KMS-11 (cell line): ENCODE measurements at regions not wholly inside any gene's neighbourhood (a gene's known extent, or its start where the extent isn't known, plus 50 kb on each side); places are given as distances from the start of the nearest gene placed in this dataset.

ENCODE experiments used
- H2AFZ ChIP-seq: fragments of 200-600 bp; sonication (generic); 2 replicates; pipeline ENCODE4 v1.6.1; 2016; ENCODE audit warnings: antibody characterized with exemption, mixed run types, low read depth
- H3K27ac ChIP-seq: fragments of 200-600 bp; sonication (generic); 2 replicates; pipeline ENCODE4 v1.6.1; 2016; ENCODE audit warnings: mild to moderate bottlenecking, mixed run types
- H3K27me3 ChIP-seq: fragments of 200-600 bp; sonication (generic); 2 replicates; pipeline ENCODE4 v1.6.1; 2017; ENCODE audit warnings: mild to moderate bottlenecking, low read depth, mixed run types, moderate library complexity; ENCODE audit not compliant: insufficient read depth
- H3K36me3 ChIP-seq: fragments of 200-600 bp; sonication (generic); 2 replicates; pipeline ENCODE4 v1.6.1; 2017; ENCODE audit warnings: mild to moderate bottlenecking, mixed run types; ENCODE audit not compliant: insufficient read depth
- H3K4me1 ChIP-seq: fragments of 200-600 bp; sonication (generic); 2 replicates; pipeline ENCODE4 v1.6.1; 2016; ENCODE audit warnings: mild to moderate bottlenecking, low read depth, mixed run types; ENCODE audit not compliant: poor library complexity, severe bottlenecking
- H3K4me2 ChIP-seq: fragments of 200-600 bp; sonication (generic); 2 replicates; pipeline ENCODE4 v1.7.0; 2016; ENCODE audit warnings: mild to moderate bottlenecking, mixed run types
- H3K4me3 ChIP-seq: fragments of 200-600 bp; sonication (generic); IDR thresholded peaks from 2 replicates; pipeline ENCODE4 v1.6.1; 2017; ENCODE audit warnings: low read depth, low read length, mixed read lengths; ENCODE audit not compliant: insufficient read depth
- H3K79me2 ChIP-seq: fragments of 200-600 bp; sonication (generic); 2 replicates; pipeline ENCODE4 v1.6.1; 2016; ENCODE audit warnings: low read depth, mixed run types; ENCODE audit not compliant: insufficient read depth
- H3K9ac ChIP-seq: fragments of 200-600 bp; sonication (generic); 2 replicates; pipeline ENCODE4 v1.6.1; 2016; ENCODE audit warnings: mild to moderate bottlenecking, mixed run types
- H4K20me1 ChIP-seq: fragments of 200-600 bp; sonication (generic); 2 replicates; pipeline ENCODE4 v1.6.1; 2016; ENCODE audit warnings: mild to moderate bottlenecking, mixed run types; ENCODE audit not compliant: insufficient read depth
- TF ChIP-seq, protein P1 (sequence below): fragments of 200-600 bp; sonication (generic); conservative IDR thresholded peaks from 2 replicates; pipeline ENCODE4 v1.6.1; 2017; ENCODE audit warnings: low read depth, mild to moderate bottlenecking, antibody characterized with exemption, low read length, moderate library complexity, mixed read lengths

DNA sequence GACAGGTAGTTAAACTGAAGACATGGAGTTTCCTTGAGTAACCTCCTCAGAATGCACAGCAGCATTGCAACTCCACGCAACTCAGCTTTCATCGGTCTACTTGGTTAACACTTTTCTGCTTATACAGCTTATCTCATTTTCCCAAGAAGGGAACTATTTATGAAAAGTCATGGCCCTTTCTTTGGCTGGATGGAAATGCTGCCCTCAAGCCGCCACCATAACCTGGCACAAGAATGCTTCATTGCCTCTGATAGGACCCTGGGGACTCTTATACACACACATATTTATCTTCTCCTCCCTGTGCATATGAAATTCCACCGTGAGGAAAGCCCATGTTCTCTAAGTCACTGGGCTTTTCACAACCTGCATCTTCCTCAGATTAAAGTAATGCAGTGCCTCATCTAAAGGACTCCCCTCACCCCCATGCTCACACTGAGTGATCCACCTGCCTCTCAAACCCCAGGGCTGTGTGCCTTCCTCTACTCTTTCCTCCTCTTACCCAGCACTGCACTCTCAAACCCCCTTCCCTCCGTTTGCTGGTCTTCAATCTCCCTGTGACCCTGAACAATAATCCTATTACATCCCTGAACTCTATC lies 192.0 kb upstream of the HNRNPA3 start:
- Histone ChIP-seq H3K4me3 (no peak overlapping the region), H3K9ac (no peak overlapping the region), H3K4me1 (no peaks in the 10 kb centered on the region), H3K4me2 (no peak overlapping the region), H3K27ac (no peak overlapping the region), H3K36me3 (no peaks in the 10 kb centered on the region), H2AFZ (no peak overlapping the region), H4K20me1 (no peaks in the 10 kb centered on the region), H3K79me2 (no peaks in the 10 kb centered on the region), H3K27me3 (no peaks in the 10 kb centered on the region)
- TF ChIP-seq, protein P1, sequence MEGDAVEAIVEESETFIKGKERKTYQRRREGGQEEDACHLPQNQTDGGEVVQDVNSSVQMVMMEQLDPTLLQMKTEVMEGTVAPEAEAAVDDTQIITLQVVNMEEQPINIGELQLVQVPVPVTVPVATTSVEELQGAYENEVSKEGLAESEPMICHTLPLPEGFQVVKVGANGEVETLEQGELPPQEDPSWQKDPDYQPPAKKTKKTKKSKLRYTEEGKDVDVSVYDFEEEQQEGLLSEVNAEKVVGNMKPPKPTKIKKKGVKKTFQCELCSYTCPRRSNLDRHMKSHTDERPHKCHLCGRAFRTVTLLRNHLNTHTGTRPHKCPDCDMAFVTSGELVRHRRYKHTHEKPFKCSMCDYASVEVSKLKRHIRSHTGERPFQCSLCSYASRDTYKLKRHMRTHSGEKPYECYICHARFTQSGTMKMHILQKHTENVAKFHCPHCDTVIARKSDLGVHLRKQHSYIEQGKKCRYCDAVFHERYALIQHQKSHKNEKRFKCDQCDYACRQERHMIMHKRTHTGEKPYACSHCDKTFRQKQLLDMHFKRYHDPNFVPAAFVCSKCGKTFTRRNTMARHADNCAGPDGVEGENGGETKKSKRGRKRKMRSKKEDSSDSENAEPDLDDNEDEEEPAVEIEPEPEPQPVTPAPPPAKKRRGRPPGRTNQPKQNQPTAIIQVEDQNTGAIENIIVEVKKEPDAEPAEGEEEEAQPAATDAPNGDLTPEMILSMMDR, result no peak

DNA sequence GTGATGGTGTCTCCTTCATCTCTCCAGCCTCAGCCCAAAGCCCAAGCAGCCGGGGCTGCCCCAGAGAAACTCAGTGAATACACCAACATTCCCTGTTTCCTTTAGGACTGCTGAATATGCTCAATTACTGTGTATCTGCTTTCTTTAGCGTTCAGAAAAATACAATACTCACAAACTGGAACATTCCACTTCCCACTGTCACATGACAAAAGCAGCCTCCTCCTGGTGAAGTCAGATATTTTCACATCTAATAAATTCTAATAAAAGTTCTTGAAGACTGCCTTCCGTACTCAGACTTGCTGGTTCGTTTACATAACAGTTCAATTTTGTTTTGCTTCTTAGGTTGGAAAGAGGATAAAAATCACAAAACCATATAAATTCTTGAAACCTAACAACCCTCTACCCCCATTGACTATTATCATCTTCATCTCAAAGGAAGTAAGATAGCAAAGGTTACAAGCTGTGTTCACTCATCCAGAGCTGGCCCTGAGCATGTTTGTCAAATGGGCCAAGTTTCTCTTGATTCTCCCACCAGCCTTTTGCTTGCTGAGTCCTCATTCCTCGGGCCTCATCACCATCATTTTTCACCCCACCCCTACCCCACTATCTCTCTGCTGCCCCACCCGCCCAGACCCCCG lies 190.8 kb upstream of the HNRNPA3 start:
- Histone ChIP-seq H3K4me1 (no peaks in the 10 kb centered on the region), H3K4me2 (no peak overlapping the region), H3K27ac (no peak overlapping the region), H3K36me3 (no peaks in the 10 kb centered on the region), H3K79me2 (no peaks in the 10 kb centered on the region), H3K4me3 (no peak overlapping the region), H4K20me1 (no peaks in the 10 kb centered on the region), H3K9ac (no peak overlapping the region), H3K27me3 (no peaks in the 10 kb centered on the region), H2AFZ (no peak overlapping the region)
- TF ChIP-seq, protein P1, result no peak

DNA sequence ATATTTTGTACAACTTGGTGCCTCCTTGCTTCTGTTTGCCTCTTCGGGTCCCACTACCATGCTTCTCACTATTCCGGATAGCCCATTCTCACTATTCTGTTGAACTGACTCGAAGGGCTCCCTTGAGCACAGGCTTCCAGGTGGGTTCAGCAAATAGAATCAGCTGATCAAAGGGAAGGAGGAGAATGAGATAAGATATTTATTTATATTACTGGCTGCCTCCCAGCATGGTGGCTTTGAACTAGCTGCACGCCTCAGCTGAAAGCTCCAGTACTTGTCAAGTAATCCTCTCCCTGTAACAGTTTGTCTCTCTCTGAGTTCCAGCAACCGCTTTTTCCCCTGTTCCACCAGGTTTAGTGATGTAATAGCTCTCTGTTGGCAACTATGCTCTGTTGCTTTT lies 187.8 kb upstream of the HNRNPA3 start:
- TF ChIP-seq, protein P1, result no peak
- no peaks in the 10 kb centered on the region for H3K27me3 ChIP-seq
- H3K27ac ChIP-seq, result no peak overlapping the region

DNA sequence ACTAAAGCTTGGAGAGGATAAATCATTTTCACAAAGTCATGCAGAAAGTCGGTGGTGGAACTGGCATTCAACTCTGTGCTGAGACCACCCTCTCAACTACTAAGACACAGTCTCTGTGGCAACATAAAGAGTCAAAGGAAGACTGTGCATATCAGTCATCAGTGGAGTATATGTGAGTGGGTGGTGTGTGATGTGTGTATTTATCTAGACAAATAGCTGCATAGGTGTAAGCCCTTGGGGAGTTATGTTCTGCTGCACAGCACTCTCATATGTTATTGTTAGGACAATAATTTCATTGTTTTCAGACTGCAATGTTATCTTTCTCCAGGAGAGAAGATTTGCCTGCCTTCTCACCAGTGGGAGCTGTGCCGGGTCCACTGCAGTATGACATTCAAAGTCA lies 186.3 kb upstream of the HNRNPA3 start:
- Histone ChIP-seq H3K9ac (no peak overlapping the region), H3K27me3 (no peaks in the 10 kb centered on the region), H3K4me2 (no peak overlapping the region), H2AFZ (no peak overlapping the region), H3K79me2 (no peaks in the 10 kb centered on the region), H4K20me1 (no peaks in the 10 kb centered on the region), H3K36me3 (no peaks in the 10 kb centered on the region), H3K4me1 (no peaks in the 10 kb centered on the region), H3K27ac (no peak overlapping the region), H3K4me3 (no peak overlapping the region)
- TF ChIP-seq, protein P1, result no peak

More for the DNA sequence above, 187.8 kb upstream of the HNRNPA3 start:
- Histone ChIP-seq H4K20me1 (no peaks in the 10 kb centered on the region), H3K9ac (no peak overlapping the region), H3K79me2 (no peaks in the 10 kb centered on the region), H2AFZ (no peak overlapping the region), H3K4me2 (no peak overlapping the region), H3K36me3 (no peaks in the 10 kb centered on the region), H3K4me1 (no peaks in the 10 kb centered on the region), H3K4me3 (no peak overlapping the region)
